GM21367 (cell line): ENCODE measurements at regions not wholly inside any gene's neighbourhood (a gene's known extent, or its start where the extent isn't known, plus 50 kb on each side); places are given as distances from the start of the nearest gene placed in this dataset.
"Not testable (repeated sequence)": the region's sequence is repeated elsewhere in the genome, so short reads cannot be mapped to it uniquely, and the experiment has no call there.

ENCODE experiments used
- ATAC-seq: cut with Tn5 transposase; IDR thresholded peaks from one replicate; pipeline ENCODE4 v1.9.1; 2021; ENCODE audit not compliant: unreplicated experiment

GRCh38 chr14:105690671-105691070 lies 164.3 kb downstream of the TMEM121 start:
- ATAC-seq: no peak

DNA sequence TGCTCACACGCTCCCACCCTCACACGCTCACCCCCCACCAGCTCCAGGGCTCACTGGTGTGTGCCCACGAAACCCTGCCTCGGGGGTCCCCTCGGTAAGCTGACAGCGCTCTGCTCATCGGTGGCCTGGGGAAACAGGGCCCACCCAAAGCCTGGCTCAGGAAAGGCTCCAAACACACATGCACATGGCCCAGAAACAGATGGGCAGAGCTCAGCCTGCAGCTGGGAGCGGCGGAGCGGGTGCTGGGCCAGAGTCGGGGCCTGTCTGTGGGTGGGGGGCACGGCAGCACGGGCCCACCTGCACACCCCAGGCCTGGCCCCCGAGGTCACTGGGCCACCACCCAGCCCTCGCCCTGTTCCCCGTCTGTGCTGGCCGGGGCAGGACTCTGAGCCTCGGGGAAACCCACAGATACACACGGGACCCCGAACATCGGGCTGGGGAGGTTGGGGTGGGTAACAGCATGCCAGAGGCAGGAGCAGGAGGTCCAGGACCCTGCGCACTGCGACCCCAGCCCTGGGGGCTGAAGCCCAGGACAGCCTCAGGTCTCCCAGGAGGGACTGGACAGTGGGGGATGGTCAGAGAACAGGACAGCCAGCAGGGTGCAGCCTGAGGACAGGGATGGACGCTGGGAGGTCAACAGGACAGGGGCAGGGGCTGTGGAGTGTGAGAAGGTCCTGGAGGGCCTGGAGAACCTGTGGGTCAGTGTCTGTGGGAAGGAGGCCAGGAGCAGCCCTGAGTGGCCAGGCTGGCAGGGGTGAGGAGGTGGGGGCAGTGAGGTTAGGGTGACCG lies 165.1 kb downstream of the TMEM121 start:
- not testable (repeated sequence) for ATAC-seq

- not testable (repeated sequence) for ATAC-seq
These were observed 165.8 kb downstream of the TMEM121 start for GRCh38 chr14:105692110-105692685.

DNA sequence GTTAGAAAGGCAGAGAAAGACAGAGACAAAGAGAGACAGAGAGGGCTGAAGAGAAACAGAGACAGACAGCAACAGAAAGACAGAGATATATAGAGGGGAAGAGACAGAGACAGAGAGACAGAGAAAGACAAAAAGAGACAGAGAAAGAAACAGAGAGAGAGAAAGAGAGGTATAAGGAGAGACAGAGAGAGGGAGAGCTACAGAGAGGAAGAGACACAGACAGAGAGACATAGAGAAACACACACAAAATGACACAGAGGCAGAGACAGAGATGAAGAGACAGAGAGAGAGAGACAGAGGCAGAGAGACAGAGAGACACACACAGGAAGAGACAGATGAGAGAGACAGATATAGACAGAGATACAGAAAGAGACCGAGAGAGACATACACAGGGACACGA lies 168.6 kb downstream of the TMEM121 start:
- no peak for ATAC-seq

- peak; percentile 39 for ATAC-seq
These were observed 170.0 kb downstream of the TMEM121 start for GRCh38 chr14:105696388-105696787.

GRCh38 chr14:105697414-105697813 lies 171.0 kb downstream of the TMEM121 start:
- not testable (repeated sequence) for ATAC-seq

DNA sequence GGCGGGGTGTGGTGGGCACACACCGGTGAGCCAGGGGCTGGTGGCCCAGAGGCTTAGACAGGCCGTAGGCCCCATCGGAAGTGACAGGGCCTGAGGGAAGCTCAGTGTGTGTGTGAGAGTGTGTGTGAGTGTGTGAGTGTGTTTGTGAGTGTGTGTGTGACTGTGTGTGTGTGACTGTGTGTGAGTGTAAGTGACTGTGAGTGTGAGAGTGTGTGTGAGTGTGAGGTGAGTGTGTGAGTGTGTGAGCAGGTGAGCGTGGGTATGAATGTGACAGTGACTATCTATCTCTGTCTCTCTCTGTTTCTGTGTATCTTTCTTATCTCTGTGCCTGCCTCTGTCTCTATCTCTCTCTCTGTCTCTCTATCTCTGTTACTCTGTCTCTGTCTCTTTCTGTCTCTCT lies 171.6 kb downstream of the TMEM121 start:
- not testable (repeated sequence) for ATAC-seq

DNA sequence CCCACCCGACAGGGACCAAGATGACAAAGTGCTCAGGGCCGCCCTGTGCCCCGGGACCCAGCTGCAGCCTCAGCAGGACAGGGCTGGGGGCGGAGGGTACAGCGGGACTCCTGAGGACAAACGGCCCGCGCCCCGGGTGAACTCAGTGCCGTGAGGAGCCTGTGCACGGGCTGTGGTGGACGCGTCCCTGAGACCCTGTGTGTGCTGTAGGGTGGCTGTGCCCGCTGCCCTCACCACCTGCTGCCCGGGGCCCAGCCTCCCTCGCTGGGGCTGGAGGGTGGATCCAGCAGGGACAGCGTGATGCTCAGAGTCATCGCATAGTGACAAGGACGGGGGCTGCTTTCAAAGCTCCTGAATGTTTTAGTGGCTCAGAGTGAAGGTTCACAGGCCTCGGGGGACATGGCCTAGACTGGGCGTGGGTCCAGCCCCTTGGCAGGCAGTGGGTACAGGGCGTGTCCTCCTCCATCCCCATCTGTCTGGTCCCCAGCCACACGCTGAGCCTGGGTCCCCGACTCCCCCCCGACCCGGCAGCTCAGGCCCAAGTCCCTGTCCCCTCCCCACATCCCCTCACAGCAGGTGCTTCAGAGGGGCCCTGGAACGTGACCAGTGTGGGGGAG lies 172.7 kb downstream of the TMEM121 start:
- ATAC-seq: not testable (repeated sequence)

- not testable (repeated sequence) for ATAC-seq
These were observed 173.3 kb downstream of the TMEM121 start for GRCh38 chr14:105699706-105700105.

GRCh38 chr14:105700146-105700545 lies 173.8 kb downstream of the TMEM121 start:
- ATAC-seq: not testable (repeated sequence)

- peak; percentile 24 for ATAC-seq
These were observed 174.4 kb downstream of the TMEM121 start for GRCh38 chr14:105700622-105701288.

DNA sequence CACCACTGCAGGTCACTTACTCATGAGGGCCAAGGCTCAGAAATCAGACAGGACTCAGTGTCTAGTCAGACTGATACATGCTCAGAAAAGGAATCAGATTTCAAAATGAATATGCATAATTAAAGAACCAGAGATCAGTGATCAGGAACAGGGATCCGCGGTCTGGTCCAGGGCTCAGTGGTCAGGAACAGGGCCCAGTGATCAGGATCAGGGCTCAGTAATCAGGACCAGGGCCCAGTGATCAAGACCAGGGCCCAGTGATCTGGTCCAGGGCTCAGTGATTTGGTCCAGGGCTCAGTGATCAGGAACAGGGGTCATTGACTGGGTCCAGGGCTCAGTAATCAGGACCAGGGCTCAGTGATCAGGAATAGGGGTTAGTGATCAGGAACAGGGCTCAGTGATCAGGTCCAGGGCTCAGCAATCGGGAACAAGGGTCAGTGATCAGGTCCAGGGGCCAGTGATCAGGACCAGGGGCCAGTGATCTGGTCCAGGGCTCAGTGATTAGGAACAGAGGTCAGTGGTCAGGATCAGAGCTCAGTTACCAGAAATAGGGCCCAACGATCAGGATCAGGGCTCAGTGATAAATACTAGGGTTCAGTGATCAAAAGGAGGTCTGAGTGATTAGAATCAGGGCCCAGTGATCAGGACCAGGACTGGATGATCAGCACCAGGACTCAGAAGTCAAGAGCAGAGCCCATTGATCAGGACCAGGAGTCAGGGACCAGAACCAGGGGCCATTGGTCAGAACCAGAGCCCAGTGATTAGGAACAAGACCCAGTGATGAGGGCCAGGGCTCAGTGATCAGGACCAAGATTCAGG lies 175.3 kb downstream of the TMEM121 start:
- no peak for ATAC-seq

DNA sequence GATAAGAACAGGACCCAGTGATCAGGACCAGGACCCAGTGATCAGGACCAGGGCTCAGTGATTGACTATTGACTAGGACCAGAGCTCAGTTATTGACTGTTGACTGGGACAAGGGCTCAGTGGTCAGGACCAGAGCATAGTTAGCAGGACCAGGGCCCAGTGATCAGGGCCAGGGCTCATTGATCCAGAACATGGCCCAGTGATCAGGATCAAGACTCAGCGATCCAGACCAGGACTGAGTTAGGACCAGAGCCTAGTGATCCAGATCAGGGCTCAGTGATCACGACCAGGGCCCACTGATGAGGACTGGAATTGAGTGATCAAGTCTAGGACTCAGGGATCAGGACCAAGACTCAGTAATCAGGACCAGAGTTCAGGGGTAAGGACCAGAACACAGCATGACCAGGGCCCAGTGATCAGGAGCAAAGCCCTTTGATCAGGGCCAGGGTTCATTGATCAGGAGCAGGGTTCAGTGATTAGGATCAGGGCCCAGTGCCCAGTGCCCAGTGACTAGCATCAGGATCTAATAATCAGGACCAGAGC lies 176.0 kb downstream of the TMEM121 start:
- ATAC-seq: no peak

GRCh38 chr14:105703044-105703665 lies 176.8 kb downstream of the TMEM121 start:
- ATAC-seq: not testable (repeated sequence)

- ATAC-seq: not testable (repeated sequence)
These were observed 177.7 kb downstream of the TMEM121 start for GRCh38 chr14:105704091-105704490.

- not testable (repeated sequence) for ATAC-seq
These were observed 178.1 kb downstream of the TMEM121 start for GRCh38 chr14:105704492-105704891.

DNA sequence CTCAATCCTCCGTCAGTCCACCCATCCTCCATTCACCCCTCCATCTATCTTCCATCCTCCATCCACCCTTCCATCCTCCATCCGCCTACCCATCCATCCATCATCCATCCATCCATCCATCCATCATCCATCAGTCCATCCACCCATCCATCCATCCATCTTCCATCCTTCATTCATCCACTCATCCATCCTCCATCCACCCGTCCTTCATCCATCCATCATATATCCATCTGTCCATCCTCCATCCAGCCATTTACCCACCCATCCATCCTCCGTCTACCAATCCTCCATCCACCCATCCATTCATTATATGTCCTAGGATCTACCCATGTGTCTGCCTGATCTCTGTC lies 179.1 kb downstream of the TMEM121 start:
- ATAC-seq: not testable (repeated sequence)

GRCh38 chr14:105705862-105706700 lies 179.7 kb downstream of the TMEM121 start:
- not testable (repeated sequence) for ATAC-seq

- not testable (repeated sequence) for ATAC-seq
These were observed 180.3 kb downstream of the TMEM121 start for GRCh38 chr14:105706701-105707019.
